Midbrain (tissue), 1 donor: ENCODE measurements at regions not wholly inside any gene's neighbourhood (a gene's known extent, or its start where the extent isn't known, plus 50 kb on each side); places are given as distances from the start of the nearest gene placed in this dataset.
"Not testable (repeated sequence)": the region's sequence is repeated elsewhere in the genome, so short reads cannot be mapped to it uniquely, and the experiment has no call there.

ENCODE experiments used
- DNase-seq: peaks from one replicate; lab custom pipeline; 2025; lab: John Stamatoyannopoulos, UW

DNA sequence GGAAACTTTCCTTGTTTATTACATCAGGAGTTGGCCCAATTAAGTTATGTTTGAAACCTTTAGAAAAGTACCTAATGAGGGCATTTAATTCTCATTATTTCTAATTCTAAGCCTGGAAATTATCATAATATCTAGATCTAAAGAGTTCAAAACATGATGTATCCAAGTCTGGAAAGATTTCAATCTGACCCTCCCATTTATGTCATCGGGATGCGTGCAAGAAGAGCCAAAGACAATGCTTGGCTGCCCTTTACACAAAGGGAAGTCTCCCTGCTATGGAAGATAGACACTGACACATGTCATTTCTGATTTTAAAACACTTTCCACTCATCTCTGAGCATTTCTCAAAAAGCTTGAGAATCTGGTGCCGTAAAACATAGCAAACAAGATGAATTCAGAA lies 222.4 kb downstream of the ANTXR2 start:
- no peak for DNase-seq

DNA sequence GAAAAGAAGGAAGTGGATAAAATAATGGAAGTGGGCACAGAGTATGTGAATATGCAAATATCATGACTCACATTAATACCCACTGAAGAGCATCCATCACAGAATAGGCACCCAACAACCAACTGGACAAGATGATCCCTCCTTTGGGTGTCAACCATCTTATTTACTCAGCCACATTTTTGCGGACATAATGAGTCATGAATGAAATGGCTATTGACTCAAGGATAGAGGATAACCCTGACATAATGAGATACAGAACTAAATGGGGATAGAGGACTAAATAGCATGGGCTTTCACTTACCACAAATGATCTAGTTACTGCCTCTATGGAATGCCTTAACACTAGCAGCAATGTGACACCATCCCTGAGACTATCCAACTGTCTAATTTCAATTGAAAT lies 224.7 kb downstream of the ANTXR2 start:
- DNase-seq, result no peak

- no peak for DNase-seq
These were observed 225.6 kb downstream of the ANTXR2 start for GRCh38 chr4:79847411-79847810.

- DNase-seq, result no peak
These were observed 230.9 kb downstream of the ANTXR2 start for GRCh38 chr4:79842162-79842561.

DNA sequence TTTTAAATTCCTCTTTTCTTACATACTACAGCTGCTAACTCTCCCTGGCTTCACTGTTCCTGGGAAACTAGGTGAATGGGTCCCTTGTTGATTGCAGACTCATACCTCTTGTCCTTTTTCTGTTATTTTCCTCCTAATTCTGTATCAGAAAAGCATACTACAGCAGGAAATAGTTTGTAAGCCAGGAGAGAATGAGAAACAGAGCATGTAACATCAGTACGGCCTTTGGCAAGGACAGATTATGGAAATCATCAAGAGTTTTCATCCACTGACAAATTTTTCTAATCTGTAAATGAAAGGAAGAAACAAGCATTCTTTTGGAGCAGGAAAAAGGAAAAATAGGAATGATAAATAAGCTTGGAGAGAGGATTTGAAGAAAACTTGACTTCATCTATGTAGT lies 239.2 kb downstream of the ANTXR2 start:
- no peak for DNase-seq

DNA sequence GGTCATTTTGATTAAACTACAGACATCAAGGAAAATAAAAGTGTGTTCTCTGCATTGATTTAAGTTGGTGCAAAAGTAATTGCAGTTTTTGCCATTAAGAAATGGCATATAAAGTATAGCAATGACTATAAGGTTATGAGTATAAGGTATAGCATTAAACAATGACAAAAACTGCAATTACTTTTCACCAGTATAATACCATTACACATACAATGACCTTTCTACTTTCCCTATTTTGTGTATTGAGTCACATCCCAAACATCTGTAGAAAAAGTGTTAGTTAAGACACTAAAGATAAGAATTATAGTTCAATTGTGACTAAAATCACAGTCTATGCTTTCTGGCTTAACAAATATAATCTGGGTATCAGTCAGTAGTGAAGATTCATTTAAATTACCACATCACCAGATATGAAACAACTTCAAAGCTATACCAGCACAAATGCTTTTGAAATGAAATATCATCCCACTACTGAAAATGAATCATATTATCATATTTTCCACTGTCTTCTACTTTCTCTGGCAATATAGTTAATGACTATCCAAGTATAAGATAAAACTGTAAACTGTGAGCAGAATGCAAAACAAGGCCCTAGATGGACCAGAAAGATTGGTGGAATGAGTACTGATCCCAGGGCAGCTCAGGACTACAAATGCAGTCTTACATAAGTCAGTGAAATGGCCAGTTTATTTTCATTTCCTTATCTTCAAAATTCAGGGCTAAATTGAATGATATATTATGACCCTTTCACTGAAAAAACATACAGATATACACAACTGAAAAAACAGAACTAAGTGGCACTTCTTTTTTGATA lies 241.1 kb downstream of the ANTXR2 start:
- DNase-seq, result no peak

DNA sequence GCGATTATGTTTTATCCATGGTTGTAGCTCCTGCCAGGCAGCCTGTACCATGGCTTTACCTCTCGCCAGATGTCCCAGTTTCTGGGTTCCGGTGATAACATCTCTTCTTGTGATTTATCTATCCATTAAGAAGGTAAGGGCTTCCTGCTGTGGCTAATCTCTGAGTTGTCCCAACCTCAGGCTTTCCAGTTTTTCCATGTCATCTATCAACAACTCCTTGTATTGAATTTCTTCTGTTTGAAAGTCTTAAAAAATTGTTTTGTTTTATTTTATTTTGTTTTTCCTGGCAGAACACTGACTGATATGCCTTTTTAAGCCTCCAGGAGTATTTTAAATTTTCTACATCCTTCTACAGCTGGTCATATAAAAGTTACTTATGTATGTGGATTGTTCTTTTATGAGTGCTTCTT lies 241.9 kb downstream of the ANTXR2 start:
- no peak for DNase-seq

- DNase-seq, result no peak
These were observed 245.7 kb downstream of the ANTXR2 start for GRCh38 chr4:79827283-79827682.

- no peak for DNase-seq
These were observed 249.8 kb downstream of the ANTXR2 start for GRCh38 chr4:79823148-79823763.

GRCh38 chr4:79820427-79820826 lies 252.6 kb downstream of the ANTXR2 start:
- no peak for DNase-seq

- not testable (repeated sequence) for DNase-seq
These were observed 265.1 kb downstream of the ANTXR2 start for GRCh38 chr4:79807933-79808332.

DNA sequence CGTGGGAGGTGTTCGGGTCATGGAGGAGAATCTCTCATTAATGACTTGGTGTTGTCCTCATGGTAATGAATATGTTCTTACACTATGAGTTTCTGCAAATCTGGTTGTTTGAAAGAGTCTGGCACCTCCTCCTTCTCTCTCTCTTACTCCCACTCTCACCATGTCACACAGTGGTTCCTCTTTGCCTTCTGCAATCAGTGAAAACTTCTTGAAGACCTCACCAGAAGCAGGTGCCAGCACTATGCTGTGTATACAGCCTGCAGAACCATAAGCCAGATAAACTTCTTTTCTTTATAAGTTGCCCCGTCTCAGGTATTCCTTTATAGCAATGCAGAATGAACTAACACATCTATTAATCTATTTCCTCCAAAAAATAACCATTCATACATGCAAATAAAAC lies 275.0 kb downstream of the ANTXR2 start:
- DNase-seq, result no peak

GRCh38 chr4:79796948-79797347 lies 276.1 kb downstream of the ANTXR2 start:
- DNase-seq, result no peak

GRCh38 chr4:79788884-79789283 lies 284.1 kb downstream of the ANTXR2 start:
- no peak for DNase-seq

- no peak for DNase-seq
These were observed 292.9 kb downstream of the ANTXR2 start for GRCh38 chr4:79780129-79780528.

DNA sequence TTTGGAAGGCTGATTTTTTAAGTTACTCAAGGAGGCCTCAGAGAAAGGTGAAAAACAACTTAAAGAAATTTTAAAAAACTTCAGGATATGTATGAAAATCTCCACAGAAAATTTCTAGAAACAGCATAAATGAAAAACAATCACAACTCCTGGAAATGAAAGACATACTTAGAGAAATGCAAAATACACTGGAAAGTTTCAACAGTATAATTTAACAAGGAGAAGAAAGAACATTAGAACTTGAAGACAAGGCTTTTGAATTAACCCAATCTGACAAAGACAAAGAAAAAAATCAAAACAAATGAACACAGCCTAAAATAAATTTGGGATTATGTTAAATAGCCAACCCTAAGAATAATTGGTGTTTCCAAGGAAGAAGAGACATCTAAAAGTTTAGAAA lies 300.5 kb downstream of the ANTXR2 start:
- DNase-seq, result no peak

- no peak for DNase-seq
These were observed 308.9 kb downstream of the ANTXR2 start for GRCh38 chr4:79764120-79764519.

DNA sequence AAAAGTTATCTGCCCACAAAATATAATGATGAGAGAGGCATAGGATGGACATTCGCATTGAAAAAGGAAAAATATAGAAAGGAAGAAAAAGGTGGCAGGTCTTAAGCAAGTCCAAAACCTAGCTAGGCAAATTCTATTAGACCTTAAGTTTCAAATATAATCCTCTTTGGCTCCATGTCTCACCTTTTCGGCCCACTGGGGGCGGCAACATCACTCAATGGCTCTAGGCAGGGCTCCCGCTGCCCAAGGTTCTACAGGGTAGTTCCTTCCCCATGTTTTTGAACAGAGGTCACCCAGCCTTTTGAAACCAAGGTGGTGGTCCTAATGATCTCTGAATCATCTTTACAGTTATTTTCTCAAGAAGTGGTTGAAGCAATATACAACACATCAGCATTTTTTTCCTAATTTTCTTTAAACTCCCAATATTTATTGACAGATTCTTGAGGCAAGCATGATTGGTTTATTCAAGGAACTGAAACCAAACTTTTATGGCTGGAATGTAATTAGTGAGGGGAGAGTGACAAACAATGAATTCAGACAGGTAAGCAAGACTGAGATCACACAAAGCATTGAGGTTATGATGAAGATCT lies 309.4 kb downstream of the ANTXR2 start:
- DNase-seq, result no peak

- DNase-seq, result no peak
These were observed 313.2 kb downstream of the ANTXR2 start for GRCh38 chr4:79759793-79760192.

- no peak for DNase-seq
These were observed 315.4 kb downstream of the ANTXR2 start for GRCh38 chr4:79757600-79757999.

- no peak for DNase-seq
These were observed 316.7 kb downstream of the ANTXR2 start for GRCh38 chr4:79756140-79756895.

DNA sequence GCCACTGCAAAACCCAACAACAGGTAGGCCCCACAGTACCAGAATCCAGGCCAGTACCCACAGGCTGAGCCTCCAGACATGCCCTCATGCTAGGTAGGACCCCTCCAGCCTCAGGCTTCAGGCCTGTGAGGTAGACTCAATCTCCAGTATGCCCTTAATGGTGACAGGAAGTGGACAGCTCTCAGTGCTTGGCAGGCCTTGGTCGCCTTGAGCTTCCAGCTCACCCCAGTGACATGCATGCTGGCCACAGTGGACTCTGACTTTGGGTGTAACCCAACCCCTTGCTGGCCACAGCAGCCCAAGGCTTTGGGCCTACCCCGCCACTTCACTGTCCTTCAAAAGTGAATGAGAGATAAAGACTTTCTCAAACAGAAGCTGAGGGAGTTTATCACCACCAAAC lies 324.2 kb downstream of the ANTXR2 start:
- DNase-seq, result no peak

GRCh38 chr4:79747252-79747651 lies 325.8 kb downstream of the ANTXR2 start:
- DNase-seq, result no peak
